B cell (primary cell): ENCODE measurements at regions not wholly inside any gene's neighbourhood (a gene's known extent, or its start where the extent isn't known, plus 50 kb on each side); places are given as distances from the start of the nearest gene placed in this dataset.

Experiments used
- EZH2 ChIP-seq: IDR thresholded peaks from 2 replicates; pipeline ENCODE4 v1.6.1; 2012; ENCODE audit warnings: borderline replicate concordance, low read depth, mild to moderate bottlenecking, moderate library complexity, low read length; ENCODE audit not compliant: insufficient read depth, poor library complexity, severe bottlenecking
- TF ChIP-seq, protein P1 (sequence below): fragments of 200-600 bp; IDR thresholded peaks from one replicate; pipeline ENCODE4 v1.8.0; 2022; ENCODE audit warnings: antibody characterized with exemption, mild to moderate bottlenecking

DNA sequence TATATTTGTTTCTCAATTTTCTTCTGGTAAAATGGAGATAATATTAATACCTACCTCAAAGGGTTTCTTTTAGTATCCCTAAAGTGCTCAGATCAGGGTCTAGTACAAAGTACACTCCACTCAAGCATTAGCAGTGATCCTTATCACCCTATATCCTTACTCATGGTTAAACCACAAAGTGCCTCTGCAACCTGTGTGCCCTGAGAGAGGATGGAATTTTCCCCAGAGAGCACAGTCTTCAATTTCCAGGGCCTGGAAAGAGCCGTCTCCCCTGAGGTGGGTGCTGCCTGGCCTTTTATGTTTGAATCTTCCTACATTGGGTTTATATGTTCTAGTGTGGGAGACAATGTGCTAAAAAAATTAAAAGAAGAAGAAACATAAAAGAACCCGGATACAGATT, 183.1 kb upstream of the FBXO33 start:
- TF ChIP-seq, protein P1, sequence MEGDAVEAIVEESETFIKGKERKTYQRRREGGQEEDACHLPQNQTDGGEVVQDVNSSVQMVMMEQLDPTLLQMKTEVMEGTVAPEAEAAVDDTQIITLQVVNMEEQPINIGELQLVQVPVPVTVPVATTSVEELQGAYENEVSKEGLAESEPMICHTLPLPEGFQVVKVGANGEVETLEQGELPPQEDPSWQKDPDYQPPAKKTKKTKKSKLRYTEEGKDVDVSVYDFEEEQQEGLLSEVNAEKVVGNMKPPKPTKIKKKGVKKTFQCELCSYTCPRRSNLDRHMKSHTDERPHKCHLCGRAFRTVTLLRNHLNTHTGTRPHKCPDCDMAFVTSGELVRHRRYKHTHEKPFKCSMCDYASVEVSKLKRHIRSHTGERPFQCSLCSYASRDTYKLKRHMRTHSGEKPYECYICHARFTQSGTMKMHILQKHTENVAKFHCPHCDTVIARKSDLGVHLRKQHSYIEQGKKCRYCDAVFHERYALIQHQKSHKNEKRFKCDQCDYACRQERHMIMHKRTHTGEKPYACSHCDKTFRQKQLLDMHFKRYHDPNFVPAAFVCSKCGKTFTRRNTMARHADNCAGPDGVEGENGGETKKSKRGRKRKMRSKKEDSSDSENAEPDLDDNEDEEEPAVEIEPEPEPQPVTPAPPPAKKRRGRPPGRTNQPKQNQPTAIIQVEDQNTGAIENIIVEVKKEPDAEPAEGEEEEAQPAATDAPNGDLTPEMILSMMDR, result no peak
- no peak for TF ChIP-seq EZH2
